ENCODE measurements at regions not wholly inside any gene's neighbourhood (a gene's known extent, or its start where the extent isn't known, plus 50 kb on each side); places are given as distances from the start of the nearest gene placed in this dataset.
A peak's percentile ranks its signal among the peaks of the same experiment; 100 is the strongest.
"Not testable (repeated sequence)": the region's sequence is repeated elsewhere in the genome, so short reads cannot be mapped to it uniquely, and the experiment has no call there.

GRCh38 chr5:126002222-126002897 is 420.8 kb upstream of the GRAMD2B start:
- DNase-seq = no peak

GRCh38 chr5:126003309-126003708 is 419.9 kb upstream of the GRAMD2B start:
- DNase-seq = no peak

- peak; percentile 4 for DNase-seq
These were observed 418.6 kb upstream of the GRAMD2B start for GRCh38 chr5:126004636-126005035.

GRCh38 chr5:126007841-126008240 is 415.4 kb upstream of the GRAMD2B start:
- no peak for DNase-seq

GRCh38 chr5:126009566-126009965 is 413.6 kb upstream of the GRAMD2B start:
- DNase-seq = no peak

- DNase-seq = not testable (repeated sequence)
These were observed 411.7 kb upstream of the GRAMD2B start for GRCh38 chr5:126011526-126011925.

- DNase-seq = no peak
These were observed 408.5 kb upstream of the GRAMD2B start for GRCh38 chr5:126014676-126015075.

GRCh38 chr5:126015235-126016181 is 407.7 kb upstream of the GRAMD2B start:
- DNase-seq = no peak

GRCh38 chr5:126016256-126016655 is 407.0 kb upstream of the GRAMD2B start:
- DNase-seq = no peak

- no peak for DNase-seq
These were observed 406.1 kb upstream of the GRAMD2B start for GRCh38 chr5:126017096-126017495.

GRCh38 chr5:126020770-126021169 is 402.4 kb upstream of the GRAMD2B start:
- DNase-seq = no peak

- no peak for DNase-seq
These were observed 399.2 kb upstream of the GRAMD2B start for GRCh38 chr5:126023994-126024441.

GRCh38 chr5:126027149-126027548 is 396.1 kb upstream of the GRAMD2B start:
- no peak for DNase-seq

GRCh38 chr5:126027652-126028051 is 395.6 kb upstream of the GRAMD2B start:
- DNase-seq = no peak

GRCh38 chr5:126028336-126028735 is 394.9 kb upstream of the GRAMD2B start:
- no peak for DNase-seq

GRCh38 chr5:126029282-126029681 is 393.9 kb upstream of the GRAMD2B start:
- not testable (repeated sequence) for DNase-seq

- no peak for DNase-seq
These were observed 392.5 kb upstream of the GRAMD2B start for GRCh38 chr5:126030698-126031097.

- no peak for DNase-seq
These were observed 391.1 kb upstream of the GRAMD2B start for GRCh38 chr5:126031989-126032716.

GRCh38 chr5:126043688-126044087 is 379.5 kb upstream of the GRAMD2B start:
- DNase-seq = no peak

- DNase-seq = no peak
These were observed 379.0 kb upstream of the GRAMD2B start for GRCh38 chr5:126044111-126044668.

- DNase-seq = no peak
These were observed 378.2 kb upstream of the GRAMD2B start for GRCh38 chr5:126044931-126045565.

GRCh38 chr5:126046318-126046717 is 376.9 kb upstream of the GRAMD2B start:
- DNase-seq = no peak
